ENCODE measurements at regions not wholly inside any gene's neighbourhood (a gene's known extent, or its start where the extent isn't known, plus 50 kb on each side); places are given as distances from the start of the nearest gene placed in this dataset.

GRCh38 chr5:167886196-167886595 lies 405.2 kb upstream of the WWC1 start:
- TF ChIP-seq CTCF (IDR thresholded peaks at IDR 0.05; ENCODE audit: poor library complexity): no peak
- TF ChIP-seq EZH2 (IDR thresholded peaks at IDR 0.05; ENCODE audit: borderline replicate concordance): no peak
- no peak for TF ChIP-seq EZH2phosphoT487 (IDR thresholded peaks at IDR 0.05; ENCODE audit: low read depth, severe bottlenecking, unreplicated experiment)

All from hepatocyte (in vitro differentiated cells).